SK-N-SH (cell line): ENCODE measurements at regions not wholly inside any gene's neighbourhood (a gene's known extent, or its start where the extent isn't known, plus 50 kb on each side); places are given as distances from the start of the nearest gene placed in this dataset.
"Not testable (repeated sequence)": the region's sequence is repeated elsewhere in the genome, so short reads cannot be mapped to it uniquely, and the experiment has no call there.

Source experiments
- CTCF ChIP-seq: fragments of 200-600 bp; sonication (generic); IDR thresholded peaks from 2 replicates; pipeline ENCODE4 v1.6.1; 2017; ENCODE audit warnings: antibody characterized with exemption, mild to moderate bottlenecking, moderate library complexity
- JUND ChIP-seq: IDR thresholded peaks from 2 replicates; pipeline ENCODE4 v1.4.0; 2012

DNA sequence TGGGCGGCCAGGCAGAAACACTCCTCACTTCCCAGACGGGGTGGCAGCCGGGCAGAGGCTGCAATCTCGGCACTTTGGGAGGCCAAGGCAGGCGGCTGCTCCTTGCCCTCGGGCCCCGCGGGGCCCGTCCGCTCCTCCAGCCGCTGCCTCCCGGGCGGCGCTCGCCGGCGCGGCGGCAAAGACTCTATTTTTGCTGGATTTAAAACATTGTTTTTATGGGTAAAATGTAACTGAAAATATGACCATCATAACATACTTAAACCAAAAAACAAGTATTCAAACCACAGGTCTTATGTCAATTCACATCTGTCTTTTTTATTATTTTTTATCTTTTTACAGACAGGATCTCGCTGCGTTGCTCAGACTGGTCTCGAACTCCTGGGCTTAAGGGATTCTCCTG is 65.9 kb upstream of the SLC35C1 start:
- not testable (repeated sequence) for TF ChIP-seq CTCF, JUND
